H1 (cell line): ENCODE measurements at regions not wholly inside any gene's neighbourhood (a gene's known extent, or its start where the extent isn't known, plus 50 kb on each side); places are given as distances from the start of the nearest gene placed in this dataset.

Experiments used
- CTBP2 ChIP-seq: IDR thresholded peaks from 2 replicates; pipeline ENCODE4 v1.7.0; 2011; ENCODE audit warnings: borderline replicate concordance, mild to moderate bottlenecking, moderate library complexity, mixed read lengths, low read length; ENCODE audit not compliant: insufficient read depth, insufficient read length
- CTCF ChIP-seq, 3 experiments: IDR thresholded peaks; 1 replicate in 2 of 3; 2 replicates in 1 of 3; pipeline versions ENCODE4 v1.5.1 to v1.6.1; 2011; ENCODE audit warnings: low read length in 3 of 3, mild to moderate bottlenecking in 3 of 3, inconsistent platforms in 2 of 3, low read depth in 1 of 3, moderate library complexity in 1 of 3; ENCODE audit not compliant: insufficient read depth in 1 of 3; ENCODE audit errors: control extremely low read depth in 1 of 3
- E2F6 ChIP-seq: IDR thresholded peaks from 2 replicates; pipeline ENCODE4 v1.6.1; 2012; ENCODE audit warnings: inconsistent platforms

- no peak for TF ChIP-seq CTCF (IDR thresholded peaks at IDR 0.05; ENCODE audit: control extremely low read depth in 1 of 3, insufficient read depth in 1 of 3, low read depth in 1 of 3, low read length in 3 of 3)
- TF ChIP-seq E2F6: no peak
- TF ChIP-seq CTBP2: no peak
Observed at GRCh38 chr7:45514944-45515343, 59.2 kb upstream of the ADCY1 start (continued).
